PC-3 (cell line): ENCODE measurements at regions not wholly inside any gene's neighbourhood (a gene's known extent, or its start where the extent isn't known, plus 50 kb on each side); places are given as distances from the start of the nearest gene placed in this dataset.

Experiments
- EZH2 ChIP-seq: fragments of 300-600 bp; sonication (generic); IDR thresholded peaks from one replicate; pipeline ENCODE4 v1.6.1; 2017; ENCODE audit warnings: antibody characterized with exemption, mild to moderate bottlenecking, low read length; ENCODE audit not compliant: unreplicated experiment
- EZH2phosphoT487 ChIP-seq: fragments of 300-600 bp; sonication (generic); IDR thresholded peaks from 2 replicates; pipeline ENCODE4 v1.6.1; 2018; ENCODE audit warnings: mild to moderate bottlenecking, antibody characterized with exemption, low read length, borderline replicate concordance
- TF ChIP-seq, protein P1 (sequence below): fragments of 300-600 bp; sonication (generic); conservative IDR thresholded peaks from 2 replicates; pipeline ENCODE4 v1.5.1; 2017; ENCODE audit warnings: antibody characterized with exemption, low read depth, mild to moderate bottlenecking, low read length

DNA sequence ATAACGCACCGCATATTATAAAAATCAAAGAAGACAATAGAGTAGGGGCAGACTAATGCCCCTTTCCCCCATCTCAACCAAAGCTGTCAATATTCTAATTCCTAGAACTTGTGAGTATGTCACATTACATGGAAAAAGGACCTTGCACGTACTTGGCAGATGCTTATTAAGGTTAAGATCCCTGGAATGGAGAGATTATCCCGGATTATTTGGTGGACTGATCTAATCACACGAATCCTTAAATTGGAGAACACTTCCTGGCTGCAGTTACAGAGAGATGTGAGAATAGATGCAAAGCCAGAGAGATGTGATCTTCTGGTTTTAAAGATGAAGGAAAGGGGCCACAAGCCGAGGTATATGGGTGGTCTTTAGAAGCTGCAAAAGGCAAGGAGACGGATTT, 548.7 kb downstream of the SPRY1 start:
- TF ChIP-seq, protein P1, sequence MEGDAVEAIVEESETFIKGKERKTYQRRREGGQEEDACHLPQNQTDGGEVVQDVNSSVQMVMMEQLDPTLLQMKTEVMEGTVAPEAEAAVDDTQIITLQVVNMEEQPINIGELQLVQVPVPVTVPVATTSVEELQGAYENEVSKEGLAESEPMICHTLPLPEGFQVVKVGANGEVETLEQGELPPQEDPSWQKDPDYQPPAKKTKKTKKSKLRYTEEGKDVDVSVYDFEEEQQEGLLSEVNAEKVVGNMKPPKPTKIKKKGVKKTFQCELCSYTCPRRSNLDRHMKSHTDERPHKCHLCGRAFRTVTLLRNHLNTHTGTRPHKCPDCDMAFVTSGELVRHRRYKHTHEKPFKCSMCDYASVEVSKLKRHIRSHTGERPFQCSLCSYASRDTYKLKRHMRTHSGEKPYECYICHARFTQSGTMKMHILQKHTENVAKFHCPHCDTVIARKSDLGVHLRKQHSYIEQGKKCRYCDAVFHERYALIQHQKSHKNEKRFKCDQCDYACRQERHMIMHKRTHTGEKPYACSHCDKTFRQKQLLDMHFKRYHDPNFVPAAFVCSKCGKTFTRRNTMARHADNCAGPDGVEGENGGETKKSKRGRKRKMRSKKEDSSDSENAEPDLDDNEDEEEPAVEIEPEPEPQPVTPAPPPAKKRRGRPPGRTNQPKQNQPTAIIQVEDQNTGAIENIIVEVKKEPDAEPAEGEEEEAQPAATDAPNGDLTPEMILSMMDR = no peak
- TF ChIP-seq EZH2phosphoT487 (no peak), EZH2 (no peak)
